GM12874 (cell line): ENCODE measurements at regions not wholly inside any gene's neighbourhood (a gene's known extent, or its start where the extent isn't known, plus 50 kb on each side); places are given as distances from the start of the nearest gene placed in this dataset.

Source experiments
- CTCF ChIP-seq: IDR thresholded peaks from 2 replicates; pipeline ENCODE4 v1.5.1; 2011; ENCODE audit warnings: low read depth, mild to moderate bottlenecking, control low read depth, low read length, moderate library complexity; ENCODE audit not compliant: insufficient read depth

GRCh38 chr18:78607784-78608183 lies 371.8 kb upstream of the SALL3 start:
- TF ChIP-seq CTCF = no peak

- TF ChIP-seq CTCF = no peak
Measured at GRCh38 chr18:78610179-78610578, 369.4 kb upstream of the SALL3 start.

GRCh38 chr18:78611201-78611800 lies 368.3 kb upstream of the SALL3 start:
- no peak for TF ChIP-seq CTCF

GRCh38 chr18:78611869-78612268 lies 367.7 kb upstream of the SALL3 start:
- no peak for TF ChIP-seq CTCF

GRCh38 chr18:78612318-78612717 lies 367.3 kb upstream of the SALL3 start:
- TF ChIP-seq CTCF = no peak

GRCh38 chr18:78612801-78613200 lies 366.8 kb upstream of the SALL3 start:
- no peak for TF ChIP-seq CTCF

- no peak for TF ChIP-seq CTCF
Measured at GRCh38 chr18:78618726-78619125, 360.9 kb upstream of the SALL3 start.
